Liver (tissue), 3 donors: ENCODE measurements at regions not wholly inside any gene's neighbourhood (a gene's known extent, or its start where the extent isn't known, plus 50 kb on each side); places are given as distances from the start of the nearest gene placed in this dataset.

Experiments
- ATF3 ChIP-seq: IDR thresholded peaks from 2 replicates; pipeline ENCODE4 v1.6.1; 2016; ENCODE audit warnings: antibody characterized with exemption
- CTCF ChIP-seq: fragments of 150-350 bp; IDR thresholded peaks from 2 replicates; pipeline ENCODE4 v1.5.1; 2017; ENCODE audit warnings: improper control_type of control experiment, low read depth, low read length; ENCODE audit not compliant: missing input control
- EGR1 ChIP-seq, 2 donors: IDR thresholded peaks; 2 replicates each; pipeline ENCODE4 v1.6.1; 2016 to 2018; ENCODE audit warnings: antibody characterized with exemption in 2 of 2, low read depth in 2 of 2
- HNF4G ChIP-seq: IDR thresholded peaks from 2 replicates; pipeline ENCODE4 v1.6.1; 2016; ENCODE audit warnings: antibody characterized with exemption
- MAX ChIP-seq: IDR thresholded peaks from 2 replicates; pipeline ENCODE4 v1.6.1; 2016; ENCODE audit warnings: antibody characterized with exemption
- NR2F2 ChIP-seq: IDR thresholded peaks from 2 replicates; pipeline ENCODE4 v1.6.1; 2016; ENCODE audit warnings: antibody characterized with exemption
- RAD21 ChIP-seq, 2 donors: IDR thresholded peaks; 2 replicates each; pipeline ENCODE4 v1.6.1; 2016; ENCODE audit warnings: antibody characterized with exemption in 2 of 2, mild to moderate bottlenecking in 2 of 2
- REST ChIP-seq: IDR thresholded peaks from 2 replicates; pipeline ENCODE4 v1.6.1; 2016; ENCODE audit warnings: antibody characterized with exemption, mild to moderate bottlenecking
- TF ChIP-seq, protein P1 (sequence below): IDR thresholded peaks from 2 replicates; pipeline ENCODE4 v1.6.1; 2016; ENCODE audit warnings: antibody characterized with exemption
- donor health status: healthy.
- donor health status: healthy.

DNA sequence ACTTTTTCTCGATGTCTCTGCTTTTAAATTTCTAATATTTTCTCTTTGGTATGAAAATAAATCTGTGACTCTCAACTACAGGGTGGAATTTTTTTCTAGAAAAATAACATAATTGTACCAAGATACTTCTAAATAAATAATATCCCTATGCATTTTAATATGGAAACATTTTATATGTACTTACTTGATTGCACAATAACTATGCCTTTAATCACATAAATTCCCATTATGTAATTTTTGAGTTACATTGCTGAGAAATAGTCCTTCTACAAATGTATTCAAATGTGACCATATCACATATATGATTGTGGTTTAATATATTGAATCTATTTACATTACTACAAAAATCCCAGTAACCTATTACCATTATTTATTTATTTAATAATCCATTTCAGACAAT lies 1543.3 kb upstream of the PABPC4L start:
- TF ChIP-seq CTCF (no peak), MAX (no peak), EGR1 (IDR thresholded peaks at IDR 0.05; ENCODE audit: low read depth in 2 of 2) (no peak), RAD21 (IDR thresholded peaks at IDR 0.05) (no peak), HNF4G (no peak), ATF3 (no peak), REST (no peak), NR2F2 (no peak)
- TF ChIP-seq, protein P1, sequence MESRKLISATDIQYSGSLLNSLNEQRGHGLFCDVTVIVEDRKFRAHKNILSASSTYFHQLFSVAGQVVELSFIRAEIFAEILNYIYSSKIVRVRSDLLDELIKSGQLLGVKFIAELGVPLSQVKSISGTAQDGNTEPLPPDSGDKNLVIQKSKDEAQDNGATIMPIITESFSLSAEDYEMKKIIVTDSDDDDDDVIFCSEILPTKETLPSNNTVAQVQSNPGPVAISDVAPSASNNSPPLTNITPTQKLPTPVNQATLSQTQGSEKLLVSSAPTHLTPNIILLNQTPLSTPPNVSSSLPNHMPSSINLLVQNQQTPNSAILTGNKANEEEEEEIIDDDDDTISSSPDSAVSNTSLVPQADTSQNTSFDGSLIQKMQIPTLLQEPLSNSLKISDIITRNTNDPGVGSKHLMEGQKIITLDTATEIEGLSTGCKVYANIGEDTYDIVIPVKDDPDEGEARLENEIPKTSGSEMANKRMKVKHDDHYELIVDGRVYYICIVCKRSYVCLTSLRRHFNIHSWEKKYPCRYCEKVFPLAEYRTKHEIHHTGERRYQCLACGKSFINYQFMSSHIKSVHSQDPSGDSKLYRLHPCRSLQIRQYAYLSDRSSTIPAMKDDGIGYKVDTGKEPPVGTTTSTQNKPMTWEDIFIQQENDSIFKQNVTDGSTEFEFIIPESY: no peak
